22Rv1 (cell line): ENCODE measurements at regions not wholly inside any gene's neighbourhood (a gene's known extent, or its start where the extent isn't known, plus 50 kb on each side); places are given as distances from the start of the nearest gene placed in this dataset.

Experiments
- CTCF ChIP-seq: fragments of 450-650 bp; IDR thresholded peaks from 2 replicates; pipeline ENCODE4 v1.5.1; 2017; ENCODE audit warnings: mild to moderate bottlenecking
- ZFX ChIP-seq: fragments of 450-650 bp; IDR thresholded peaks from 2 replicates; pipeline ENCODE4 v1.6.1; 2017; ENCODE audit warnings: antibody characterized with exemption, borderline replicate concordance

- TF ChIP-seq CTCF (no peak), ZFX (no peak)
These were observed 601.5 kb upstream of the NRSN1 start for GRCh38 chr6:23524548-23524947.
